Thyroid gland (tissue), 4 donors: ENCODE measurements at regions not wholly inside any gene's neighbourhood (a gene's known extent, or its start where the extent isn't known, plus 50 kb on each side); places are given as distances from the start of the nearest gene placed in this dataset.

ENCODE experiments used
- DNase-seq, 2 donors: peaks; one replicate each; pipeline ENCODE4 v3.0.0-alpha.2; 2019
- H3K27ac ChIP-seq, 3 donors: fragments of 200-600 bp; sonication (generic); 1 replicate in 2 of 3; 2 replicates in 1 of 3; pipeline ENCODE4 v1.5.1; 2016 to 2019; ENCODE audit warnings: mild to moderate bottlenecking in 1 of 3, moderate library complexity in 1 of 3
- H3K27me3 ChIP-seq: fragments of 200-600 bp; sonication (generic); one replicate; pipeline ENCODE4 v1.5.1; 2019
- H3K36me3 ChIP-seq, 2 donors: fragments of 200-600 bp; sonication (generic); one replicate each; pipeline ENCODE4 v1.5.1; 2016 to 2019
- H3K4me1 ChIP-seq, 2 donors: fragments of 200-600 bp; sonication (generic); one replicate each; pipeline ENCODE4 v1.5.1; 2017 to 2019
- H3K4me3 ChIP-seq, 3 donors: fragments of 200-600 bp; sonication (generic); replicated peaks in 1 of 3; 1 replicate in 2 of 3; 2 replicates in 1 of 3; pipeline ENCODE4 v1.5.1; 2016; ENCODE audit warnings: mild to moderate bottlenecking in 1 of 3
- H3K9me3 ChIP-seq: fragments of 200-600 bp; sonication (generic); one replicate; pipeline ENCODE4 v1.5.1; 2017
- POLR2A ChIP-seq, 2 donors: fragments of 450-650 bp; IDR thresholded peaks; one replicate each; pipeline ENCODE4 v1.6.1; 2017; ENCODE audit warnings: antibody characterized with exemption in 2 of 2, mild to moderate bottlenecking in 2 of 2, moderate library complexity in 1 of 2
- WGBS, 2 donors: methylation state at CpG; one replicate each; pipeline ENCODE4 v1.1.5; 2017; 5-methylcytosine and 5-hydroxymethylcytosine counted together
- intact Hi-C: fragments of 100-400 bp; cut with DNase I; formaldehyde crosslinking; loops from one replicate; pipeline ENCODE4 v1.15.1; 2023
- TF ChIP-seq, protein P1 (sequence below), 6 experiments: fragments of 200-600 bp in 3 of 6; fragments of 450-650 bp in 3 of 6; sonication (generic) in 3 of 6; IDR thresholded peaks; one replicate each; pipeline ENCODE4 v1.5.1; 2016 to 2019; ENCODE audit warnings: antibody characterized with exemption in 6 of 6, mild to moderate bottlenecking in 2 of 6, inconsistent platforms in 1 of 6, moderate library complexity in 1 of 6

- no peak overlapping the region for H3K4me3 ChIP-seq
- TF ChIP-seq POLR2A (IDR thresholded peaks at IDR 0.05): no peak
- TF ChIP-seq, protein P1, sequence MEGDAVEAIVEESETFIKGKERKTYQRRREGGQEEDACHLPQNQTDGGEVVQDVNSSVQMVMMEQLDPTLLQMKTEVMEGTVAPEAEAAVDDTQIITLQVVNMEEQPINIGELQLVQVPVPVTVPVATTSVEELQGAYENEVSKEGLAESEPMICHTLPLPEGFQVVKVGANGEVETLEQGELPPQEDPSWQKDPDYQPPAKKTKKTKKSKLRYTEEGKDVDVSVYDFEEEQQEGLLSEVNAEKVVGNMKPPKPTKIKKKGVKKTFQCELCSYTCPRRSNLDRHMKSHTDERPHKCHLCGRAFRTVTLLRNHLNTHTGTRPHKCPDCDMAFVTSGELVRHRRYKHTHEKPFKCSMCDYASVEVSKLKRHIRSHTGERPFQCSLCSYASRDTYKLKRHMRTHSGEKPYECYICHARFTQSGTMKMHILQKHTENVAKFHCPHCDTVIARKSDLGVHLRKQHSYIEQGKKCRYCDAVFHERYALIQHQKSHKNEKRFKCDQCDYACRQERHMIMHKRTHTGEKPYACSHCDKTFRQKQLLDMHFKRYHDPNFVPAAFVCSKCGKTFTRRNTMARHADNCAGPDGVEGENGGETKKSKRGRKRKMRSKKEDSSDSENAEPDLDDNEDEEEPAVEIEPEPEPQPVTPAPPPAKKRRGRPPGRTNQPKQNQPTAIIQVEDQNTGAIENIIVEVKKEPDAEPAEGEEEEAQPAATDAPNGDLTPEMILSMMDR (IDR thresholded peaks at IDR 0.05): no peak
- intact Hi-C loops: no loop called here
- H3K9me3 ChIP-seq: no peaks in the 10 kb centered on the region
- no peak for DNase-seq
- no peaks in the 10 kb centered on the region for H3K4me1 ChIP-seq
- H3K36me3 ChIP-seq: no peaks in the 10 kb centered on the region
- 90 to 100% methylated on average over 1 of the region's 1 CpG for WGBS, 2 donors
- no peaks in the 10 kb centered on the region for H3K27me3 ChIP-seq
- H3K27ac ChIP-seq: no peak overlapping the region
Observed at GRCh38 chr1:239812580-239812979, 279.1 kb upstream of the FMN2 start.

GRCh38 chr1:239814306-239814881, 277.3 kb upstream of the FMN2 start:
- H3K4me3 ChIP-seq: no peak overlapping the region
- no peaks in the 10 kb centered on the region for H3K4me1 ChIP-seq
- 50 to 61% methylated on average over 8 of the region's 8 CpGs for WGBS, 2 donors
- no peaks in the 10 kb centered on the region for H3K36me3 ChIP-seq
- DNase-seq: no peak
- no peaks in the 10 kb centered on the region for H3K9me3 ChIP-seq
- H3K27ac ChIP-seq: no peak overlapping the region
- intact Hi-C loops: no loop called here
- no peaks in the 10 kb centered on the region for H3K27me3 ChIP-seq
- no peak for TF ChIP-seq POLR2A (IDR thresholded peaks at IDR 0.05)
- TF ChIP-seq, protein P1 (IDR thresholded peaks at IDR 0.05): no peak

DNA sequence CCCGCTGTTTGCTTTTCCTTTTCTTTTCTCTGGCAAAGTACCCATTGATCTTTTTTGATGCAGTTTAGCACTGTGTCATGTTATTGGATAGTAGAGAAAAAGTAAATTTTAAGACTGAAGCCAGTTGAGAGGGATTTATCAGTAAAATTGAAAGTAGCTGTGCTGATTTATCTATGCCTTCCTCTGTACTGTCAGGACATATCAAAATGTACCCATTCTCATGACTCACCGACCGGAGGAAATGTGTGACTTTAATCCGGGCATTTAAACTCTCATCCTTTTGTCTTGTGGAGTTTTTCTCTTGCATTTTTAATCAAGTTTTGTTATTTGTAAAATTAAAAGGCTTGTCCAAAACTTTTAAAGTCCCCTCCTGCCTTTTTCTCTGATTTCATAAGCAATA, 276.6 kb upstream of the FMN2 start:
- WGBS, 2 donors: 95 to 98% methylated on average over 4 of the region's 4 CpGs
- DNase-seq: no peak
- Histone ChIP-seq H3K4me1 (no peaks in the 10 kb centered on the region), H3K9me3 (no peaks in the 10 kb centered on the region), H3K36me3 (no peaks in the 10 kb centered on the region), H3K27me3 (no peaks in the 10 kb centered on the region), H3K4me3 (no peak overlapping the region), H3K27ac (no peak overlapping the region)
- intact Hi-C loops: no loop called here
- TF ChIP-seq POLR2A (IDR thresholded peaks at IDR 0.05): no peak
- TF ChIP-seq, protein P1 (IDR thresholded peaks at IDR 0.05): no peak

GRCh38 chr1:239816081-239816782, 275.5 kb upstream of the FMN2 start:
- Histone ChIP-seq H3K36me3 (no peaks in the 10 kb centered on the region), H3K4me1 (no peaks in the 10 kb centered on the region), H3K9me3 (no peaks in the 10 kb centered on the region), H3K4me3 (no peak overlapping the region), H3K27me3 (no peaks in the 10 kb centered on the region), H3K27ac (no peak overlapping the region)
- DNase-seq: no peak
- WGBS, 2 donors: 54 to 57% methylated on average over 5 of the region's 5 CpGs
- intact Hi-C loops: no loop called here
- no peak for TF ChIP-seq POLR2A (IDR thresholded peaks at IDR 0.05)
- TF ChIP-seq, protein P1 (IDR thresholded peaks at IDR 0.05): no peak

DNA sequence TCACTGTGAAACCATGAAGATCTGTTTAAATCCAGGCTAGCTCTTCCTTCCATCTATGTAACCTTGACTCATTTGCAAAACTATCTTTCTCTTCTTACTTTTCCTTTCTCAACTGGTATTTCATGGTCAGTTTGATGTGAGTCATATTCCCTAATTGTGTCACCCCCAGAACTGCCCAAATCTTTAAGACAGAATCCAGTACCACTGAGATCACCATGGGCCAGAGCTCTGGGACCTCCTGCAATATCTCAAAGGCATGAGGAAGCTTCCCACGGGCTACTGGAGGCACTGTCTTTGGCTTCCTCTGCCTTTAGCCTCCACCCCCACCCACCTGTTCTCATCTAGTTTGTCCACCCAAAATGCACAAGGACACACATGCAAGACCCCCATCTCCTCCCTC, 274.4 kb upstream of the FMN2 start:
- TF ChIP-seq POLR2A (IDR thresholded peaks at IDR 0.05): no peak
- TF ChIP-seq, protein P1 (IDR thresholded peaks at IDR 0.05): no peak
- DNase-seq: no peak
- no peak overlapping the region for H3K4me3 ChIP-seq
- no peaks in the 10 kb centered on the region for H3K4me1 ChIP-seq
- H3K36me3 ChIP-seq: no peaks in the 10 kb centered on the region
- no peaks in the 10 kb centered on the region for H3K27me3 ChIP-seq
- intact Hi-C loops: no loop called here
- 84 to 85% methylated on average over 1 of the region's 1 CpG for WGBS, 2 donors
- H3K27ac ChIP-seq: no peak overlapping the region
- no peaks in the 10 kb centered on the region for H3K9me3 ChIP-seq
